ENCODE measurements at regions not wholly inside any gene's neighbourhood (a gene's known extent, or its start where the extent isn't known, plus 50 kb on each side); places are given as distances from the start of the nearest gene placed in this dataset.
"Not testable (repeated sequence)": the region's sequence is repeated elsewhere in the genome, so short reads cannot be mapped to it uniquely, and the experiment has no call there.

- Histone ChIP-seq H3K4me2 (ENCODE audit: low read depth, low read length, poor library complexity, severe bottlenecking) (no peak overlapping the region), H3K36me3 (ENCODE audit: insufficient read depth, low read length) (no peaks in the 10 kb centered on the region), H3K9ac (ENCODE audit: low read length) (no peak overlapping the region), H3K79me2 (ENCODE audit: low read length) (no peaks in the 10 kb centered on the region), H3K4me1 (ENCODE audit: low read length) (no peaks in the 10 kb centered on the region), H3K9me2 (replicated peaks; ENCODE audit: insufficient read depth, low read length) (no peaks in the 10 kb centered on the region), H3K27ac (ENCODE audit: low read length) (no peak overlapping the region), H3K27me3 (ENCODE audit: low read length) (no peaks in the 10 kb centered on the region), H3K4me3 (ENCODE audit: low read length) (no peak overlapping the region), H2AFZ (ENCODE audit: low read length) (no peak overlapping the region), H4K20me1 (ENCODE audit: insufficient read depth, low read depth, low read length) (no peaks in the 10 kb centered on the region), H3K9me3 (ENCODE audit: low read length) (no peaks in the 10 kb centered on the region; the same call in 1 of the 2 replicates)
- no peak for DNase-seq
Observed at GRCh38 chr13:79898202-79898826, 417.4 kb downstream of the NDFIP2 start.

- H2AFZ ChIP-seq (ENCODE audit: low read length): no peak overlapping the region
- H3K9me3 ChIP-seq (ENCODE audit: low read length): no peaks in the 10 kb centered on the region; the same call in 1 of the 2 replicates
- no peaks in the 10 kb centered on the region for H3K9me2 ChIP-seq (replicated peaks; ENCODE audit: insufficient read depth, low read length)
- DNase-seq: no peak
- no peak overlapping the region for H3K4me2 ChIP-seq (ENCODE audit: low read depth, low read length, poor library complexity, severe bottlenecking)
- no peak overlapping the region for H3K27ac ChIP-seq (ENCODE audit: low read length)
- H3K4me3 ChIP-seq (ENCODE audit: low read length): no peak overlapping the region
- no peaks in the 10 kb centered on the region for H3K79me2 ChIP-seq (ENCODE audit: low read length)
- H3K27me3 ChIP-seq (ENCODE audit: low read length): no peaks in the 10 kb centered on the region
- no peaks in the 10 kb centered on the region for H3K4me1 ChIP-seq (ENCODE audit: low read length)
- no peaks in the 10 kb centered on the region for H3K36me3 ChIP-seq (ENCODE audit: insufficient read depth, low read length)
- no peaks in the 10 kb centered on the region for H4K20me1 ChIP-seq (ENCODE audit: insufficient read depth, low read depth, low read length)
- H3K9ac ChIP-seq (ENCODE audit: low read length): no peak overlapping the region
Observed at GRCh38 chr13:79896851-79897250, 415.9 kb downstream of the NDFIP2 start.

GRCh38 chr13:79895416-79895815 is 414.5 kb downstream of the NDFIP2 start:
- DNase-seq: no peak
- H3K27ac ChIP-seq (ENCODE audit: low read length): no peak overlapping the region
- no peak overlapping the region for H3K4me3 ChIP-seq (ENCODE audit: low read length)
- H3K79me2 ChIP-seq (ENCODE audit: low read length): no peaks in the 10 kb centered on the region
- H3K27me3 ChIP-seq (ENCODE audit: low read length): no peaks in the 10 kb centered on the region
- no peaks in the 10 kb centered on the region for H3K4me1 ChIP-seq (ENCODE audit: low read length)
- H3K4me2 ChIP-seq (ENCODE audit: low read depth, low read length, poor library complexity, severe bottlenecking): no peak overlapping the region
- H3K9me2 ChIP-seq (replicated peaks; ENCODE audit: insufficient read depth, low read length): no peaks in the 10 kb centered on the region
- H3K36me3 ChIP-seq (ENCODE audit: insufficient read depth, low read length): no peaks in the 10 kb centered on the region
- no peaks in the 10 kb centered on the region for H4K20me1 ChIP-seq (ENCODE audit: insufficient read depth, low read depth, low read length)
- H3K9me3 ChIP-seq (ENCODE audit: low read length): no peaks in the 10 kb centered on the region; the same call in 1 of the 2 replicates
- H2AFZ ChIP-seq (ENCODE audit: low read length): no peak overlapping the region
- no peak overlapping the region for H3K9ac ChIP-seq (ENCODE audit: low read length)

- H3K9me2 ChIP-seq (replicated peaks; ENCODE audit: insufficient read depth, low read length); H3K4me2 ChIP-seq (ENCODE audit: low read depth, low read length, poor library complexity, severe bottlenecking); H3K79me2 ChIP-seq (ENCODE audit: low read length); H3K4me3 ChIP-seq (ENCODE audit: low read length); DNase-seq; H3K36me3 ChIP-seq (ENCODE audit: insufficient read depth, low read length); H4K20me1 ChIP-seq (ENCODE audit: insufficient read depth, low read depth, low read length); H3K9me3 ChIP-seq (ENCODE audit: low read length); H3K4me1 ChIP-seq (ENCODE audit: low read length); H3K27me3 ChIP-seq (ENCODE audit: low read length); H3K9ac ChIP-seq (ENCODE audit: low read length); H2AFZ ChIP-seq (ENCODE audit: low read length); H3K27ac ChIP-seq (ENCODE audit: low read length): not testable (repeated sequence)
Observed at GRCh38 chr13:79887278-79887677, 406.3 kb downstream of the NDFIP2 start.

GRCh38 chr13:79886601-79887000 is 405.6 kb downstream of the NDFIP2 start:
- H3K4me2 ChIP-seq (ENCODE audit: low read depth, low read length, poor library complexity, severe bottlenecking): no peak overlapping the region
- no peaks in the 10 kb centered on the region for H3K9me3 ChIP-seq (ENCODE audit: low read length)
- H3K27ac ChIP-seq (ENCODE audit: low read length): no peak overlapping the region
- H3K36me3 ChIP-seq (ENCODE audit: insufficient read depth, low read length): no peaks in the 10 kb centered on the region
- H4K20me1 ChIP-seq (ENCODE audit: insufficient read depth, low read depth, low read length): no peaks in the 10 kb centered on the region
- no peak for DNase-seq
- H3K4me3 ChIP-seq (ENCODE audit: low read length): no peak overlapping the region
- H3K9me2 ChIP-seq (replicated peaks; ENCODE audit: insufficient read depth, low read length): no peaks in the 10 kb centered on the region
- no peaks in the 10 kb centered on the region for H3K4me1 ChIP-seq (ENCODE audit: low read length)
- H3K79me2 ChIP-seq (ENCODE audit: low read length): no peaks in the 10 kb centered on the region
- H3K9ac ChIP-seq (ENCODE audit: low read length): no peak overlapping the region
- no peak overlapping the region for H2AFZ ChIP-seq (ENCODE audit: low read length)
- no peaks in the 10 kb centered on the region for H3K27me3 ChIP-seq (ENCODE audit: low read length)

- H4K20me1 ChIP-seq (ENCODE audit: insufficient read depth, low read depth, low read length): no peaks in the 10 kb centered on the region
- H3K27ac ChIP-seq (ENCODE audit: low read length): no peak overlapping the region
- no peak overlapping the region for H3K4me2 ChIP-seq (ENCODE audit: low read depth, low read length, poor library complexity, severe bottlenecking)
- DNase-seq: no peak
- no peaks in the 10 kb centered on the region for H3K36me3 ChIP-seq (ENCODE audit: insufficient read depth, low read length)
- H3K9ac ChIP-seq (ENCODE audit: low read length): no peak overlapping the region
- H3K79me2 ChIP-seq (ENCODE audit: low read length): no peaks in the 10 kb centered on the region
- H3K27me3 ChIP-seq (ENCODE audit: low read length): no peaks in the 10 kb centered on the region
- H3K9me2 ChIP-seq (replicated peaks; ENCODE audit: insufficient read depth, low read length): no peaks in the 10 kb centered on the region
- H3K4me1 ChIP-seq (ENCODE audit: low read length): no peaks in the 10 kb centered on the region
- H3K9me3 ChIP-seq (ENCODE audit: low read length): no peaks in the 10 kb centered on the region
- H2AFZ ChIP-seq (ENCODE audit: low read length): no peak overlapping the region
- H3K4me3 ChIP-seq (ENCODE audit: low read length): no peak overlapping the region
Observed at GRCh38 chr13:79884890-79885289, 403.9 kb downstream of the NDFIP2 start.

- Histone ChIP-seq H3K4me1 (ENCODE audit: low read length) (no peaks in the 10 kb centered on the region), H3K36me3 (ENCODE audit: insufficient read depth, low read length) (no peaks in the 10 kb centered on the region), H3K4me3 (ENCODE audit: low read length) (no peak overlapping the region), H3K9me2 (replicated peaks; ENCODE audit: insufficient read depth, low read length) (no peaks in the 10 kb centered on the region), H3K4me2 (ENCODE audit: low read depth, low read length, poor library complexity, severe bottlenecking) (no peak overlapping the region), H2AFZ (ENCODE audit: low read length) (no peak overlapping the region), H3K9ac (ENCODE audit: low read length) (no peak overlapping the region), H3K79me2 (ENCODE audit: low read length) (no peaks in the 10 kb centered on the region), H3K27ac (ENCODE audit: low read length) (no peak overlapping the region), H3K9me3 (ENCODE audit: low read length) (no peaks in the 10 kb centered on the region), H3K27me3 (ENCODE audit: low read length) (no peaks in the 10 kb centered on the region), H4K20me1 (ENCODE audit: insufficient read depth, low read depth, low read length) (no peaks in the 10 kb centered on the region)
- no peak for DNase-seq
Observed at GRCh38 chr13:79883216-79883615, 402.3 kb downstream of the NDFIP2 start.

GRCh38 chr13:79880818-79881217 is 399.9 kb downstream of the NDFIP2 start:
- H3K4me2 ChIP-seq (ENCODE audit: low read depth, low read length, poor library complexity, severe bottlenecking): no peak overlapping the region

More at GRCh38 chr13:79880818-79881217, 399.9 kb downstream of the NDFIP2 start:
- Histone ChIP-seq H3K9ac (ENCODE audit: low read length) (no peak overlapping the region), H3K4me3 (ENCODE audit: low read length) (no peak overlapping the region), H3K79me2 (ENCODE audit: low read length) (no peaks in the 10 kb centered on the region), H3K36me3 (ENCODE audit: insufficient read depth, low read length) (no peaks in the 10 kb centered on the region), H3K9me3 (ENCODE audit: low read length) (no peaks in the 10 kb centered on the region; the same call in 1 of the 2 replicates), H3K9me2 (replicated peaks; ENCODE audit: insufficient read depth, low read length) (no peaks in the 10 kb centered on the region), H2AFZ (ENCODE audit: low read length) (no peak overlapping the region), H3K4me1 (ENCODE audit: low read length) (no peaks in the 10 kb centered on the region), H3K27ac (ENCODE audit: low read length) (no peak overlapping the region), H3K27me3 (ENCODE audit: low read length) (no peaks in the 10 kb centered on the region), H4K20me1 (ENCODE audit: insufficient read depth, low read depth, low read length) (no peaks in the 10 kb centered on the region)
- no peak for DNase-seq
